ENCODE measurements at regions not wholly inside any gene's neighbourhood (a gene's known extent, or its start where the extent isn't known, plus 50 kb on each side); places are given as distances from the start of the nearest gene placed in this dataset.

GRCh38 chr10:71070741-71071140 is 141.6 kb upstream of the UNC5B start:
- H3K4me1 ChIP-seq, result no peaks in the 10 kb centered on the region
- H3K27ac ChIP-seq, result no peak overlapping the region
- WGBS, 2 donors, result 72 to 76% methylated on average over 2 of the region's 2 CpGs
- no peaks in the 10 kb centered on the region for H3K27me3 ChIP-seq
- no peak overlapping the region for H3K4me3 ChIP-seq (replicated peaks in 1 of 3)
- no peaks in the 10 kb centered on the region for H3K36me3 ChIP-seq
- no peak for DNase-seq
- TF ChIP-seq, protein P1, sequence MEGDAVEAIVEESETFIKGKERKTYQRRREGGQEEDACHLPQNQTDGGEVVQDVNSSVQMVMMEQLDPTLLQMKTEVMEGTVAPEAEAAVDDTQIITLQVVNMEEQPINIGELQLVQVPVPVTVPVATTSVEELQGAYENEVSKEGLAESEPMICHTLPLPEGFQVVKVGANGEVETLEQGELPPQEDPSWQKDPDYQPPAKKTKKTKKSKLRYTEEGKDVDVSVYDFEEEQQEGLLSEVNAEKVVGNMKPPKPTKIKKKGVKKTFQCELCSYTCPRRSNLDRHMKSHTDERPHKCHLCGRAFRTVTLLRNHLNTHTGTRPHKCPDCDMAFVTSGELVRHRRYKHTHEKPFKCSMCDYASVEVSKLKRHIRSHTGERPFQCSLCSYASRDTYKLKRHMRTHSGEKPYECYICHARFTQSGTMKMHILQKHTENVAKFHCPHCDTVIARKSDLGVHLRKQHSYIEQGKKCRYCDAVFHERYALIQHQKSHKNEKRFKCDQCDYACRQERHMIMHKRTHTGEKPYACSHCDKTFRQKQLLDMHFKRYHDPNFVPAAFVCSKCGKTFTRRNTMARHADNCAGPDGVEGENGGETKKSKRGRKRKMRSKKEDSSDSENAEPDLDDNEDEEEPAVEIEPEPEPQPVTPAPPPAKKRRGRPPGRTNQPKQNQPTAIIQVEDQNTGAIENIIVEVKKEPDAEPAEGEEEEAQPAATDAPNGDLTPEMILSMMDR (IDR thresholded peaks at IDR 0.05), result no peak
- TF ChIP-seq POLR2A (IDR thresholded peaks at IDR 0.05), result no peak
- intact Hi-C loops (cut with DNase I), result no loop called here
- H3K9me3 ChIP-seq, result no peaks in the 10 kb centered on the region

DNA sequence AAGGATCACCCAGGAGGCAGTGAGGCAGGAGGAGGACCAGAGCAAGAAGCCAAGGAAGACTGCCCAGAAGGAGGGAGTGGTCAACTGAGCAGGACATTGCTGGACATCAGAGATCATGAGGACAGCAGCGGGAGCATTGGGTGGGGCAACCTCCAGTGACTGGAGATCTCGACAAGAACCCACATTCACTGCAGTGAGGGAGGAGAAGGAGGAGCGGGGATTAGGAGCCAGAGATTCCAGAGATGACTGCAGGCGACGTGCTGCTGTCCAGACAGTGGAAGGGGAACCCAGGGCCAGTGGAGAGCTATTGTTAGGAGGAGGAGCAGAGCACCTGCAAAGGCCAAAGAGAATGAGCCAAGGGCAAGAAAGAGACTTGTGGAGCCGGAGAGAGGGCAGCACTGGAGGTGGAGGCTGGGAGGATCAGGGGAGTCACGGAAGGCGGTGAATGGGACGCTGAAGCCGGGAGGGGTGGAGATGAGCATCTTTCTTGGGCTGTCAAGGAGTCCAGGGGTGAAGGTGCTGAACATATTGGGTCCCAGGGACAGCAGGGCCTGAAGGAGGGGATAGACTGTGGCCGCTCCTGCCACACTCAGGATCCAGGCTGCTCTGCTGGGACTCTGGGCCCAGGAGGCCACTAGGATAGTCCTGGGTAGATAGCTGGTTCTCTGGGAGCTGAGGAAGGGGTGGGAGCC is 140.1 kb upstream of the UNC5B start:
- intact Hi-C loops (cut with DNase I), result no loop called here
- H3K36me3 ChIP-seq, result no peaks in the 10 kb centered on the region
- no peak overlapping the region for H3K27ac ChIP-seq
- H3K4me1 ChIP-seq, result no peaks in the 10 kb centered on the region
- DNase-seq, result no peak
- no peak overlapping the region for H3K4me3 ChIP-seq (replicated peaks in 1 of 3)
- no peaks in the 10 kb centered on the region for H3K27me3 ChIP-seq
- H3K9me3 ChIP-seq, result no peaks in the 10 kb centered on the region
- WGBS, 2 donors, result 84 to 88% methylated on average over 11 of the region's 11 CpGs
- TF ChIP-seq POLR2A (IDR thresholded peaks at IDR 0.05), result no peak
- TF ChIP-seq, protein P1 (IDR thresholded peaks at IDR 0.05), result no peak

- TF ChIP-seq POLR2A (IDR thresholded peaks at IDR 0.05), result no peak
- TF ChIP-seq, protein P1 (IDR thresholded peaks at IDR 0.05), result no peak
- no peak overlapping the region for H3K4me3 ChIP-seq (replicated peaks in 1 of 3)
- no peaks in the 10 kb centered on the region for H3K36me3 ChIP-seq
- WGBS, 2 donors, result 84 to 100% methylated on average over 1 to 5 of the region's 5 CpGs
- no peaks in the 10 kb centered on the region for H3K27me3 ChIP-seq
- no peaks in the 10 kb centered on the region for H3K9me3 ChIP-seq
- H3K4me1 ChIP-seq, result no peaks in the 10 kb centered on the region
- no peak overlapping the region for H3K27ac ChIP-seq
- DNase-seq, result no peak
- intact Hi-C loops (cut with DNase I), result no loop called here
Observed at GRCh38 chr10:71072823-71073210, 139.6 kb upstream of the UNC5B start.

- H3K9me3 ChIP-seq, result no peaks in the 10 kb centered on the region
- H3K4me1 ChIP-seq, result no peaks in the 10 kb centered on the region
- no peaks in the 10 kb centered on the region for H3K36me3 ChIP-seq
- intact Hi-C loops (cut with DNase I), result no loop called here
- no peak overlapping the region for H3K27ac ChIP-seq
- WGBS, 2 donors, result 54 to 61% methylated on average over 8 to 12 of the region's 12 CpGs
- no peak overlapping the region for H3K4me3 ChIP-seq (replicated peaks in 1 of 3)
- DNase-seq, result no peak
- H3K27me3 ChIP-seq, result no peaks in the 10 kb centered on the region
- TF ChIP-seq, protein P1 (IDR thresholded peaks at IDR 0.05), result no peak
- TF ChIP-seq POLR2A (IDR thresholded peaks at IDR 0.05), result no peak
Observed at GRCh38 chr10:71073451-71074175, 138.8 kb upstream of the UNC5B start.

DNA sequence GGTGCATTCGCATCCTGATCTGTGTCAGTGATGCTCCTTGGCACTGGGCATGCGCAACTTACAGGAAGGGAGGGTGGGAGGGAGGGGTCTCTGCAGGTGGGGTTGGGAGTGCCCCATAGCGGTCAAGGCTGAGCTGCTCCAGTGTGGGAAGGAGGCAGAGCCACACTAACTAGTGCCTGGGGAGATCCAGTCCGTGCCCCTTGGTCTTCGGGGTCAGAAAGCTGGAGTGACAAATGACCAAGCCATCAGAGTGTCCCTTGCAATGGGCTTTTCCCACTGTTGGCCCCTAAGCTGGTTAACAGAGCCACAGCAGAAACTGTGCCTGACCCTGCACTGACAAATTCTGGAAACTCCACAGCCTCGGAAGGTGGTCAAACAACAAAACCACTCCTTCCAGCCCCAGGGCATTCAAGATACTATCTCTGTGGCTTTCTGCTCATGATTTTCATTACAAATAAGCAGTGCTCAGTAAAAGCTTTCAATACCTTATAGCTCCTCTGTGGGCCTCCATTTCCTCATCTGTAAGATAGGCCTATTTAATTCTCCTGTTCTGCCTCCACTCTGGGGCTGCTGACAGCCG is 138.1 kb upstream of the UNC5B start:
- 82 to 87% methylated on average over 3 to 7 of the region's 7 CpGs for WGBS, 2 donors
- Histone ChIP-seq H3K27ac (no peak overlapping the region), H3K27me3 (no peaks in the 10 kb centered on the region), H3K4me1 (no peaks in the 10 kb centered on the region), H3K36me3 (no peaks in the 10 kb centered on the region), H3K4me3 (replicated peaks in 1 of 3) (no peak overlapping the region), H3K9me3 (no peaks in the 10 kb centered on the region)
- no peak for DNase-seq
- intact Hi-C loops (cut with DNase I), result no loop called here
- no peak for TF ChIP-seq POLR2A (IDR thresholded peaks at IDR 0.05)
- TF ChIP-seq, protein P1 (IDR thresholded peaks at IDR 0.05), result no peak

All from thyroid gland (tissue), 4 donors.